ENCODE measurements at regions not wholly inside any gene's neighbourhood (a gene's known extent, or its start where the extent isn't known, plus 50 kb on each side); places are given as distances from the start of the nearest gene placed in this dataset.
A peak's percentile ranks its signal among the peaks of the same experiment; 100 is the strongest.

- TF ChIP-seq EP300 (IDR thresholded peaks at IDR 0.05) (no peak), POLR2A (IDR thresholded peaks at IDR 0.05) (no peak), CTCF (IDR thresholded peaks at IDR 0.05) (no peak)
- Histone ChIP-seq H3K4me3 (no peak overlapping the region), H3K27ac (peak overlapping the region in 1 of 4 donors; percentile 72), H3K4me1 (peaks cover 0 to 20% (median 0%) of the 10 kb centered on the region in 4 donors), H3K36me3 (no peaks in the 10 kb centered on the region), H3K9me3 (no peaks in the 10 kb centered on the region), H3K27me3 (no peaks in the 10 kb centered on the region)
- 60 to 63% methylated on average over 19 of the region's 19 CpGs for WGBS, 2 donors
- no peak for DNase-seq (ENCODE audit: low spot score in 2 of 2)
Observed at GRCh38 chr6:167495506-167496401, 170.9 kb downstream of the TTLL2 start.

- no peak for DNase-seq (ENCODE audit: low spot score in 2 of 2)
- TF ChIP-seq EP300 (IDR thresholded peaks at IDR 0.05) (no peak), CTCF (IDR thresholded peaks at IDR 0.05) (no peak)
- Histone ChIP-seq H3K9me3 (no peaks in the 10 kb centered on the region), H3K4me1 (peaks cover 0 to 20% (median 0%) of the 10 kb centered on the region in 4 donors), H3K36me3 (no peaks in the 10 kb centered on the region), H3K4me3 (no peak overlapping the region), H3K27me3 (no peaks in the 10 kb centered on the region), H3K27ac (no peak overlapping the region)
- 72 to 83% methylated on average over 5 to 7 of the region's 7 CpGs for WGBS, 2 donors
Observed at GRCh38 chr6:167496707-167497106, 171.8 kb downstream of the TTLL2 start.

- TF ChIP-seq POLR2A (IDR thresholded peaks at IDR 0.05) (no peak), EP300 (IDR thresholded peaks at IDR 0.05) (no peak)
- DNase-seq (ENCODE audit: low spot score in 2 of 2): no peak
- Histone ChIP-seq H3K4me3 (no peak overlapping the region), H3K27me3 (no peaks in the 10 kb centered on the region), H3K36me3 (no peaks in the 10 kb centered on the region), H3K4me1 (peaks cover 0 to 16% (median 0%) of the 10 kb centered on the region in 4 donors), H3K9me3 (no peaks in the 10 kb centered on the region), H3K27ac (no peak overlapping the region)
- WGBS, 2 donors: 83 to 87% methylated on average over 14 of the region's 14 CpGs
Observed at GRCh38 chr6:167497428-167498056, 172.7 kb downstream of the TTLL2 start.

GRCh38 chr6:167499161-167499660, 174.3 kb downstream of the TTLL2 start:
- H3K4me1 ChIP-seq: peaks cover 0 to 12% (median 0%) of the 10 kb centered on the region in 4 donors
- DNase-seq (ENCODE audit: low spot score in 2 of 2): no peak
- TF ChIP-seq CTCF (IDR thresholded peaks at IDR 0.05): no peak
- no peak for TF ChIP-seq POLR2A (IDR thresholded peaks at IDR 0.05)
- TF ChIP-seq EP300 (IDR thresholded peaks at IDR 0.05): no peak
- H3K9me3 ChIP-seq: no peaks in the 10 kb centered on the region
- H3K4me3 ChIP-seq: no peak overlapping the region
- peak overlapping the region in 1 of 4 donors; percentile 26 for H3K27ac ChIP-seq
- no peaks in the 10 kb centered on the region for H3K36me3 ChIP-seq
- no peaks in the 10 kb centered on the region for H3K27me3 ChIP-seq
- 88% methylated on average over 7 of the region's 7 CpGs for WGBS, 2 donors

GRCh38 chr6:167500961-167501360, 176.1 kb downstream of the TTLL2 start:
- no peak overlapping the region for H3K4me3 ChIP-seq
- no peak for DNase-seq (ENCODE audit: low spot score in 2 of 2)
- H3K36me3 ChIP-seq: no peaks in the 10 kb centered on the region
- no peak for TF ChIP-seq POLR2A (IDR thresholded peaks at IDR 0.05)
- TF ChIP-seq EP300 (IDR thresholded peaks at IDR 0.05): no peak
- no peak for TF ChIP-seq CTCF (IDR thresholded peaks at IDR 0.05)
- H3K4me1 ChIP-seq: peaks cover 0 to 3% (median 0%) of the 10 kb centered on the region in 4 donors
- 71 to 88% methylated on average over 6 to 8 of the region's 8 CpGs for WGBS, 2 donors
- no peaks in the 10 kb centered on the region for H3K9me3 ChIP-seq
- no peaks in the 10 kb centered on the region for H3K27me3 ChIP-seq
- H3K27ac ChIP-seq: no peak overlapping the region

Measured in tibial nerve (tissue), 4 donors.